ENCODE measurements at regions not wholly inside any gene's neighbourhood (a gene's known extent, or its start where the extent isn't known, plus 50 kb on each side); places are given as distances from the start of the nearest gene placed in this dataset.

- no peak for DNase-seq
Measured at GRCh38 chr1:208741296-208741695, 497.1 kb upstream of the PLXNA2 start.

GRCh38 chr1:208743361-208743760 lies 499.2 kb upstream of the PLXNA2 start:
- no peak for DNase-seq

GRCh38 chr1:208747979-208748378 lies 503.8 kb upstream of the PLXNA2 start:
- no peak for DNase-seq

- no peak for DNase-seq
Measured at GRCh38 chr1:208748387-208749165, 504.4 kb upstream of the PLXNA2 start.

GRCh38 chr1:208756339-208756981 lies 512.3 kb upstream of the PLXNA2 start:
- no peak for DNase-seq

- no peak for DNase-seq
Measured at GRCh38 chr1:208757846-208758245, 513.7 kb upstream of the PLXNA2 start.

- no peak for DNase-seq
Measured at GRCh38 chr1:208759255-208759654, 515.1 kb upstream of the PLXNA2 start.

- DNase-seq, result no peak
Measured at GRCh38 chr1:208763971-208764370, 519.8 kb upstream of the PLXNA2 start.

- no peak for DNase-seq
Measured at GRCh38 chr1:208766832-208767231, 522.6 kb upstream of the PLXNA2 start.

GRCh38 chr1:208767816-208768215 lies 523.6 kb upstream of the PLXNA2 start:
- DNase-seq, result no peak

GRCh38 chr1:208772891-208773290 lies 528.7 kb upstream of the PLXNA2 start:
- DNase-seq, result no peak

GRCh38 chr1:208775841-208776240 lies 531.7 kb upstream of the PLXNA2 start:
- DNase-seq, result no peak

GRCh38 chr1:208778417-208778816 lies 534.2 kb upstream of the PLXNA2 start:
- DNase-seq, result no peak

GRCh38 chr1:208781391-208782045 lies 537.3 kb upstream of the PLXNA2 start:
- no peak for DNase-seq

- no peak for DNase-seq
Measured at GRCh38 chr1:208782186-208782585, 538.0 kb upstream of the PLXNA2 start.

- DNase-seq, result no peak
Measured at GRCh38 chr1:208785629-208786028, 541.4 kb upstream of the PLXNA2 start.

GRCh38 chr1:208787219-208787618 lies 543.0 kb upstream of the PLXNA2 start:
- no peak for DNase-seq

GRCh38 chr1:208788013-208788540 lies 543.9 kb upstream of the PLXNA2 start:
- no peak for DNase-seq

- DNase-seq, result no peak
Measured at GRCh38 chr1:208791456-208791855, 547.3 kb upstream of the PLXNA2 start.

GRCh38 chr1:208793861-208794345 lies 549.7 kb upstream of the PLXNA2 start:
- no peak for DNase-seq

- DNase-seq, result no peak
Measured at GRCh38 chr1:208799186-208799585, 555.0 kb upstream of the PLXNA2 start.

- DNase-seq, result no peak
Measured at GRCh38 chr1:208803011-208803811, 559.0 kb upstream of the PLXNA2 start.
